Kidney (tissue), 13 donors: ENCODE measurements at regions not wholly inside any gene's neighbourhood (a gene's known extent, or its start where the extent isn't known, plus 50 kb on each side); places are given as distances from the start of the nearest gene placed in this dataset.

Experiments used
- DNase-seq, 5 donors: peaks; one replicate each; pipeline ENCODE4 v3.0.0-alpha.2; 2013 to 2020
- FAIRE-seq: peaks from 2 replicates; lab custom pipeline; 2012; peaks lifted over from hg19 to GRCh38; lab: Jason Lieb, UNC
- H3K27ac ChIP-seq, 2 donors: one replicate each; pipeline ENCODE4 v1.7.0; 2013; ENCODE audit warnings: low read depth in 2 of 2, low read length in 2 of 2, inconsistent platforms in 1 of 2
- H3K27me3 ChIP-seq: one replicate; pipeline ENCODE4 v1.7.1; 2013; ENCODE audit warnings: low read length, inconsistent platforms; ENCODE audit not compliant: control insufficient read depth, insufficient read depth
- H3K36me3 ChIP-seq, 3 donors: one replicate each; pipeline versions ENCODE4 v1.7.0 to v1.7.1; 2013; ENCODE audit warnings: low read length in 3 of 3, control low read depth in 1 of 3, inconsistent platforms in 1 of 3; ENCODE audit not compliant: insufficient read depth in 3 of 3, control insufficient read depth in 2 of 3
- H3K4me1 ChIP-seq, 3 donors: one replicate each; pipeline versions ENCODE4 v1.7.0 to v1.7.1; 2013; ENCODE audit warnings: low read length in 3 of 3, inconsistent platforms in 1 of 3, low read depth in 1 of 3; ENCODE audit not compliant: control insufficient read depth in 2 of 3, insufficient read depth in 2 of 3
- H3K4me3 ChIP-seq, 3 donors: one replicate each; pipeline versions ENCODE4 v1.7.0 to v1.8.1; 2013; ENCODE audit warnings: low read length in 3 of 3, control low read depth in 1 of 3, inconsistent platforms in 1 of 3
- H3K9ac ChIP-seq, 3 donors: one replicate each; pipeline versions ENCODE4 v1.7.0 to v1.7.1; 2013; ENCODE audit warnings: low read length in 3 of 3, control low read depth in 1 of 3, inconsistent platforms in 1 of 3
- H3K9me3 ChIP-seq, 3 donors: one replicate each; pipeline versions ENCODE4 v1.7.0 to v1.7.1; 2013; ENCODE audit warnings: low read length in 3 of 3, control low read depth in 1 of 3, inconsistent platforms in 1 of 3; ENCODE audit not compliant: control insufficient read depth in 2 of 3, insufficient read depth in 1 of 3
- intact Hi-C: fragments of 100-400 bp; cut with DNase I; formaldehyde crosslinking; loops from one replicate; pipeline ENCODE4 v1.11.1; 2022
- TF ChIP-seq, protein P1 (sequence below): IDR thresholded peaks from 3 replicates; pipeline ENCODE4 v1.5.1; 2012; ENCODE audit warnings: mild to moderate bottlenecking, moderate library complexity, borderline replicate concordance; ENCODE audit not compliant: insufficient read depth; ENCODE audit errors: extremely low read depth
- donor health status: control.
- donor health status: control.
- donor health status: control.
- donor health status: control.
- donor health status: control.
- donor health status: DM: yes; HTN: yes; CAD: no.
- donor health status: Normal renal cell carcinoma (clear cell type).

DNA sequence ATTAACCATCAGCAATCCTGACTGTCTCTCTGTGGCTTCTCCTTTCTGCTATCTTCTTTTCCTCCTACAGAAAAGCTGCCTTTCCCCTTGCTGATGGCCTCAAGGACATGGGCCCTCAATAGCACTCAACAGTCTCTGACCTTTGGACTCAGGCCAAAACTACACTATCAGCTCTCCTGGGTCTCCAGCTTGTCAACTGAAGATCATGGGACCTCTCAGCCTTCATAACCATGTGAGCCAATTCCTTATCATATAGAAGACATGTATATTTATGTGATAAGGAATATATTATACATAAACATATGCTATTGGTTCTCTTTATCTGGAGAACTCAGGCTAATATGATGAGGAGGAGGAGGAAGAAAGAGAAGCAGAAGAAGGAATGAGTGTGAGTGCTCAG lies 91.8 kb upstream of the GJB5 start:
- H3K27me3 ChIP-seq: no peaks in the 10 kb centered on the region
- no peaks in the 10 kb centered on the region for H3K36me3 ChIP-seq
- H3K27ac ChIP-seq: no peak overlapping the region
- intact Hi-C loops: no loop called here
- FAIRE-seq: no peak
- TF ChIP-seq, protein P1, sequence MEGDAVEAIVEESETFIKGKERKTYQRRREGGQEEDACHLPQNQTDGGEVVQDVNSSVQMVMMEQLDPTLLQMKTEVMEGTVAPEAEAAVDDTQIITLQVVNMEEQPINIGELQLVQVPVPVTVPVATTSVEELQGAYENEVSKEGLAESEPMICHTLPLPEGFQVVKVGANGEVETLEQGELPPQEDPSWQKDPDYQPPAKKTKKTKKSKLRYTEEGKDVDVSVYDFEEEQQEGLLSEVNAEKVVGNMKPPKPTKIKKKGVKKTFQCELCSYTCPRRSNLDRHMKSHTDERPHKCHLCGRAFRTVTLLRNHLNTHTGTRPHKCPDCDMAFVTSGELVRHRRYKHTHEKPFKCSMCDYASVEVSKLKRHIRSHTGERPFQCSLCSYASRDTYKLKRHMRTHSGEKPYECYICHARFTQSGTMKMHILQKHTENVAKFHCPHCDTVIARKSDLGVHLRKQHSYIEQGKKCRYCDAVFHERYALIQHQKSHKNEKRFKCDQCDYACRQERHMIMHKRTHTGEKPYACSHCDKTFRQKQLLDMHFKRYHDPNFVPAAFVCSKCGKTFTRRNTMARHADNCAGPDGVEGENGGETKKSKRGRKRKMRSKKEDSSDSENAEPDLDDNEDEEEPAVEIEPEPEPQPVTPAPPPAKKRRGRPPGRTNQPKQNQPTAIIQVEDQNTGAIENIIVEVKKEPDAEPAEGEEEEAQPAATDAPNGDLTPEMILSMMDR: no peak
- no peaks in the 10 kb centered on the region for H3K9me3 ChIP-seq
- no peaks in the 10 kb centered on the region for H3K4me1 ChIP-seq
- DNase-seq: no peak
- no peak overlapping the region for H3K4me3 ChIP-seq
- no peak overlapping the region for H3K9ac ChIP-seq

DNA sequence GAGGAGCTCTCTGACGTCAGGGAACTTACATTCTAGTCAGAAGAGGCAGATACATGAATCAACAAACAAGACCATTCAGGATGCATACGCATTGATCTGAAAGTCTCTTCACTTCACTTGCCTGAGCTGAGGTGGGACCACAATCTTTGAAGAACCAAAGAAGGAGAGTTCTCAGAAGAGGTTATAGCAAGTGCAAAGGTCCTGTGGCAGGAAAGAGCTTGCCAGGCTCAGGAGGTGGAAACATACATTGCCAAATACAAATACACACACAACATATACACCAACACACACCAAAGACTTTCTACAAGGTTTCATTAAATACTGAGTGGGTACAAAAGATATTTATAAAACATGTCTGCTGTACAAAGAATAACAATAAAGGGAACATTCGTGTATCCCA lies 86.8 kb upstream of the GJB5 start:
- no peak overlapping the region for H3K9ac ChIP-seq
- TF ChIP-seq, protein P1: no peak
- no peak for FAIRE-seq

GRCh38 chr1:34670982-34671381 lies 83.9 kb upstream of the GJB5 start:
- no peaks in the 10 kb centered on the region for H3K36me3 ChIP-seq
- H3K27ac ChIP-seq: no peak overlapping the region
- H3K27me3 ChIP-seq: no peaks in the 10 kb centered on the region
- no peak overlapping the region for H3K9ac ChIP-seq
- FAIRE-seq (no peak), DNase-seq (no peak)
- H3K4me1 ChIP-seq: no peaks in the 10 kb centered on the region
- TF ChIP-seq, protein P1: no peak
- no peak overlapping the region for H3K4me3 ChIP-seq
- peaks cover 0 to 4% (median 3%) of the 10 kb centered on the region in 3 donors for H3K9me3 ChIP-seq
- intact Hi-C loops: no loop called here

More for the DNA sequence above, 86.8 kb upstream of the GJB5 start:
- no peaks in the 10 kb centered on the region for H3K36me3 ChIP-seq
- no peak for DNase-seq
- no peaks in the 10 kb centered on the region for H3K4me1 ChIP-seq
- intact Hi-C loops: no loop called here
- no peak overlapping the region for H3K27ac ChIP-seq
- H3K4me3 ChIP-seq: no peak overlapping the region
- peaks cover 0 to 4% (median 3%) of the 10 kb centered on the region in 3 donors for H3K9me3 ChIP-seq
- no peaks in the 10 kb centered on the region for H3K27me3 ChIP-seq

GRCh38 chr1:34671887-34672286 lies 83.0 kb upstream of the GJB5 start:
- FAIRE-seq: no peak
- no peaks in the 10 kb centered on the region for H3K36me3 ChIP-seq
- intact Hi-C loops: no loop called here
- peaks cover 0 to 4% (median 3%) of the 10 kb centered on the region in 3 donors for H3K9me3 ChIP-seq
- no peak overlapping the region for H3K9ac ChIP-seq
- H3K4me3 ChIP-seq: no peak overlapping the region
- no peaks in the 10 kb centered on the region for H3K27me3 ChIP-seq
- H3K27ac ChIP-seq: no peak overlapping the region
- H3K4me1 ChIP-seq: no peaks in the 10 kb centered on the region
- TF ChIP-seq, protein P1: no peak
- no peak for DNase-seq
